ENCODE measurements at regions not wholly inside any gene's neighbourhood (a gene's known extent, or its start where the extent isn't known, plus 50 kb on each side); places are given as distances from the start of the nearest gene placed in this dataset.

DNA sequence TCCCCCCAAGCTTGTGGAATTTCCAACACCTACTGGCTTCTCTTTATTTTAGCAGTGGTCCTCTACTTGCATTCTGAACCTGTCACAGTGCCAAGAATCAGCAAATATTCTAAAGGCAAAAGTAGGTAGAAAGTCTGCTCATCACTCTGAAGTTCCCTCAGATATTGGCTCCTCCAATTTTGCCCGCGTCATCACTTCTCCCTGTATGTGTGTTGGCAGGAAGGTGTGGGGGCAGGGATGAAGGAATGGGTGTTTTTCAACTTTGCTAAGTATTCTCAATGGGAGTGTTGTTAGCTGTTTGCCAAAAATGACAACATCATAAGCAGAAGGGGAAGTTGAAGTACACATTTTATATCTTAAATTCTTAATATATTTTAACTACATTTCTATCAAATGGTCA, 226.2 kb downstream of the POLR1F start:
- 88% methylated on average over 2 of the region's 2 CpGs; no CpG with 5 or more reads in 1 of the 2 experiments for WGBS, 2 experiments (ENCODE audit: extremely low coverage in 1 of 2, insufficient coverage in 1 of 2, insufficient read length in 1 of 2, insufficient replicate concordance in 2 of 2, low coverage in 1 of 2, low lambda C conversion rate in 2 of 2, missing lambda C conversion rate in 1 of 2)
- H3K4me1 ChIP-seq (replicated peaks in 1 of 4; ENCODE audit: control insufficient read depth in 3 of 4, insufficient read depth in 4 of 4, low read length in 3 of 4): no peaks in the 10 kb centered on the region
- H3K14ac ChIP-seq (ENCODE audit: insufficient read length): no peak overlapping the region
- H3K23ac ChIP-seq (ENCODE audit: insufficient read length): no peak overlapping the region
- H3K9ac ChIP-seq (replicated peaks in 1 of 4; ENCODE audit: extremely low read depth in 1 of 4, low read depth in 3 of 4, low read length in 3 of 4): no peak overlapping the region
- H3K4me2 ChIP-seq (ENCODE audit: insufficient read depth in 1 of 2, low read depth in 2 of 2, low read length in 2 of 2): no peak overlapping the region
- no peak overlapping the region for H2AK5ac ChIP-seq (ENCODE audit: low read depth, low read length)
- H4K8ac ChIP-seq (ENCODE audit: extremely low read depth, insufficient read depth, low read length): no peak overlapping the region
- ChIA-PET CTCF (ENCODE audit: partially characterized antibody) (interaction anchor here (0.8 to 1.0 kb wide), 2 partner anchors 9 to 25 kb away, joined by 3 to 5 read pairs; no protein-coding TSS in a partner anchor), POLR2A (ENCODE audit: partially characterized antibody) (no interaction called here)
- H2BK20ac ChIP-seq (ENCODE audit: low read length): no peak overlapping the region
- no peaks in the 10 kb centered on the region for H3K79me2 ChIP-seq (ENCODE audit: control insufficient read depth in 1 of 2, insufficient read depth in 2 of 2, low read length in 2 of 2)
- H3K56ac ChIP-seq (replicated peaks; ENCODE audit: insufficient read length, low read depth, low read length): no peak overlapping the region
- H3K9me3 ChIP-seq (ENCODE audit: insufficient read depth in 2 of 2, low read depth in 1 of 2, low read length in 1 of 2): peaks cover 6 to 21% of the 10 kb centered on the region in 2 experiments; a peak in 3 of 4 replicates
- TF ChIP-seq NANOG (IDR thresholded peaks at IDR 0.05; ENCODE audit: insufficient read depth, low read depth, low read length, poor library complexity, severe bottlenecking) (no peak), NRF1 (IDR thresholded peaks at IDR 0.05; ENCODE audit: low read depth, low read length) (no peak), EP300 (IDR thresholded peaks at IDR 0.05; ENCODE audit: borderline replicate concordance in 1 of 2, low read depth in 2 of 2, low read length in 2 of 2) (no peak)
- no peak overlapping the region for H4K5ac ChIP-seq (ENCODE audit: insufficient read length, low read depth, low read length)
- FAIRE-seq (no peak), DNase-seq (ENCODE audit: low read depth in 1 of 2, low spot score in 2 of 2) (no peak)
- H3K36me3 ChIP-seq (ENCODE audit: control insufficient read depth in 2 of 4, insufficient read depth in 4 of 4, low read length in 3 of 4): no peaks in the 10 kb centered on the region
- H3K4ac ChIP-seq (replicated peaks; ENCODE audit: insufficient read length, low read depth, low read length): no peak overlapping the region
- H2BK12ac ChIP-seq (ENCODE audit: low read depth, low read length): no peak overlapping the region
- no peak overlapping the region for H3K4me3 ChIP-seq (ENCODE audit: extremely low read depth in 1 of 4, insufficient read depth in 2 of 4, low read depth in 3 of 4, low read length in 4 of 4)
- H3K27ac ChIP-seq (ENCODE audit: low read depth, low read length): no peak overlapping the region
- no peak overlapping the region for H2AFZ ChIP-seq (ENCODE audit: low read length)
- no peak overlapping the region for H2BK120ac ChIP-seq (replicated peaks; ENCODE audit: low read depth, low read length)
- H2BK5ac ChIP-seq (ENCODE audit: low read depth, low read length): no peak overlapping the region
- no peaks in the 10 kb centered on the region for H3K23me2 ChIP-seq (ENCODE audit: low read depth, low read length)
- H3K27me3 ChIP-seq (replicated peaks in 1 of 4; ENCODE audit: control insufficient read depth in 3 of 4, extremely low read depth in 1 of 4, insufficient read depth in 3 of 4, low read length in 3 of 4): no peaks in the 10 kb centered on the region
- no peak overlapping the region for H4K91ac ChIP-seq (replicated peaks; ENCODE audit: insufficient read length, low read length)
- H2BK15ac ChIP-seq (ENCODE audit: low read length): no peak overlapping the region
- no peak overlapping the region for H3K18ac ChIP-seq (ENCODE audit: extremely low read depth, low read length)
- no peaks in the 10 kb centered on the region for H4K20me1 ChIP-seq (replicated peaks in 1 of 2; ENCODE audit: control insufficient read depth in 1 of 2, insufficient read depth in 2 of 2, low read length in 2 of 2)
- H3K79me1 ChIP-seq (ENCODE audit: low read depth, low read length): no peaks in the 10 kb centered on the region

Measured in H1 (cell line).